HCT116 (cell line): ENCODE measurements at regions not wholly inside any gene's neighbourhood (a gene's known extent, or its start where the extent isn't known, plus 50 kb on each side); places are given as distances from the start of the nearest gene placed in this dataset.

Source experiments
- ATAC-seq: fragments of 200-7000 bp; cut with Tn5 transposase; 2 replicates; pipeline ENCODE4 v1.9.1; 2020; ENCODE audit warnings: mild to moderate bottlenecking, moderate library complexity
- BruUV-seq: library from RNA; stranded (reverse); fragments of 400-500 nt; replicated peaks from 2 replicates; lab custom pipeline; 2021; lab: Mats Ljungman, UMichigan
- CTCF ChIA-PET: fragments of 300-600 bp; sonication (Branson Sonifier 250); formaldehyde crosslinking; loops from one replicate; lab custom pipeline; 2021; ENCODE audit warnings: antibody characterized with exemption; lab: Charles Lee
- POLR2A ChIA-PET: fragments of 300-600, 350-600 bp; sonication (Branson Sonifier 250); formaldehyde crosslinking; loops from one replicate; lab custom pipeline; 2021; ENCODE audit warnings: antibody characterized with exemption; lab: Charles Lee
- RAD21 ChIA-PET, 2 experiments: fragments of 300-600 bp; sonication (Branson Sonifier 250); formaldehyde crosslinking; loops; one replicate each; lab custom pipeline; 2023; ENCODE audit warnings: low total read pairs in 2 of 2; ENCODE audit not compliant: uncharacterized antibody in 2 of 2, unreplicated experiment in 2 of 2, low non-redundant PET in 1 of 2; lab: Charles Lee
- DNase-seq: peaks from one replicate; pipeline ENCODE4 v3.0.0-alpha.2; 2010; ENCODE audit warnings: low read depth, low spot score
- H2AFZ ChIP-seq: fragments of 200-600 bp; shearing (Covaris generic), sonication (generic); 2 replicates; pipeline ENCODE4 v1.6.1; 2017; ENCODE audit warnings: low read depth, mixed run types, mixed read lengths, antibody characterized with exemption, low read length; ENCODE audit not compliant: poor library complexity, severe bottlenecking
- H3K27ac ChIP-seq: 2 replicates; pipeline ENCODE4 v1.5.1; 2012; ENCODE audit warnings: low read depth, low read length
- H3K27me3 ChIP-seq: fragments of 200-600 bp; sonication (generic); 2 replicates; pipeline ENCODE4 v1.6.1; 2016; ENCODE audit warnings: mixed run types, low read length, mixed read lengths; ENCODE audit not compliant: insufficient read depth
- H3K36me3 ChIP-seq, 2 experiments: fragments of 200-500 bp in 1 of 2; fragments of 200-600 bp in 1 of 2; sonication (Bioruptor generic) in 1 of 2; sonication (generic) in 1 of 2; 2 replicates each; pipeline versions ENCODE4 v1.5.1 to v1.6.1; 2014 to 2016; ENCODE audit warnings: low read length in 2 of 2, inconsistent platforms in 1 of 2, mixed read lengths in 1 of 2, mixed run types in 1 of 2; ENCODE audit not compliant: insufficient read depth in 2 of 2, control insufficient read depth in 1 of 2
- H3K4me1 ChIP-seq, 2 experiments: fragments of 200-600 bp in 1 of 2; sonication (generic) in 1 of 2; 2 replicates each; pipeline versions ENCODE4 v1.5.1 to v1.6.1; 2012 to 2017; ENCODE audit warnings: low read length in 2 of 2, inconsistent platforms in 1 of 2, mild to moderate bottlenecking in 1 of 2, mixed read lengths in 1 of 2, mixed run types in 1 of 2, moderate library complexity in 1 of 2; ENCODE audit not compliant: insufficient read depth in 2 of 2, control insufficient read depth in 1 of 2
- H3K4me2 ChIP-seq: fragments of 200-600 bp; sonication (generic); 2 replicates; pipeline ENCODE4 v1.6.1; 2017; ENCODE audit warnings: mixed run types, low read length, mixed read lengths
- H3K4me3 ChIP-seq, 2 experiments: fragments of 200-600 bp in 1 of 2; sonication (generic) in 1 of 2; replicated peaks in 1 of 2; 2 replicates each; pipeline ENCODE4 v1.5.1; 2011 to 2016; ENCODE audit warnings: low read length in 2 of 2, control low read depth in 1 of 2, low read depth in 1 of 2, mild to moderate bottlenecking in 1 of 2, mixed read lengths in 1 of 2, mixed run types in 1 of 2
- H3K79me2 ChIP-seq: fragments of 200-600 bp; sonication (generic); 2 replicates; pipeline ENCODE4 v1.6.1; 2017; ENCODE audit warnings: mild to moderate bottlenecking, mixed run types, low read length, moderate library complexity, mixed read lengths; ENCODE audit not compliant: insufficient read depth
- H3K9ac ChIP-seq: fragments of 200-600 bp; sonication (generic); 2 replicates; pipeline ENCODE4 v1.6.1; 2016; ENCODE audit warnings: low read length, mixed read lengths
- H3K9me2 ChIP-seq: fragments of 200-600 bp; sonication (generic), shearing (Covaris generic); 2 replicates; pipeline ENCODE4 v1.6.1; 2017; ENCODE audit warnings: mixed run types, mild to moderate bottlenecking, moderate library complexity; ENCODE audit not compliant: insufficient read depth
- H3K9me3 ChIP-seq, 2 experiments: fragments of 200-500 bp in 1 of 2; fragments of 200-600 bp in 1 of 2; sonication (Bioruptor generic) in 1 of 2; sonication (generic) in 1 of 2; 2 replicates each; pipeline ENCODE4 v1.6.1; 2014 to 2017; ENCODE audit warnings: low read length in 2 of 2, mixed read lengths in 2 of 2, inconsistent platforms in 1 of 2, low read depth in 1 of 2, mild to moderate bottlenecking in 1 of 2, mixed run types in 1 of 2, moderate library complexity in 1 of 2; ENCODE audit not compliant: control insufficient read depth in 1 of 2, insufficient read depth in 1 of 2
- H4K20me1 ChIP-seq: fragments of 200-600 bp; sonication (generic), shearing (Covaris generic); 2 replicates; pipeline ENCODE4 v1.6.1; 2017; ENCODE audit warnings: mixed run types, mild to moderate bottlenecking, moderate library complexity; ENCODE audit not compliant: insufficient read depth
- ATF3 ChIP-seq: IDR thresholded peaks from 2 replicates; pipeline ENCODE4 v1.6.1; 2012
- CEBPB ChIP-seq: IDR thresholded peaks from 2 replicates; pipeline ENCODE4 v1.6.1; 2012; ENCODE audit warnings: low read depth
- EGR1 ChIP-seq: IDR thresholded peaks from 2 replicates; pipeline ENCODE4 v1.6.1; 2012; ENCODE audit warnings: low read depth
- ELF1 ChIP-seq: IDR thresholded peaks from 2 replicates; pipeline ENCODE4 v1.6.1; 2012; ENCODE audit warnings: low read depth, borderline replicate concordance
- EZH2 ChIP-seq: fragments of 200-600 bp; sonication (generic); IDR thresholded peaks from 2 replicates; pipeline ENCODE4 v1.6.1; 2017; ENCODE audit warnings: antibody characterized with exemption, mixed run types
- EZH2phosphoT487 ChIP-seq: fragments of 200-600 bp; IDR thresholded peaks from 2 replicates; pipeline ENCODE4 v1.6.1; 2018; ENCODE audit warnings: antibody characterized with exemption, borderline replicate concordance
- FOSL1 ChIP-seq: IDR thresholded peaks from 2 replicates; pipeline ENCODE4 v1.6.1; 2012; ENCODE audit warnings: low read depth
- JUND ChIP-seq: IDR thresholded peaks from 2 replicates; pipeline ENCODE4 v1.6.1; 2012
- MAX ChIP-seq: IDR thresholded peaks from 2 replicates; pipeline ENCODE4 v1.6.1; 2012
- RAD21 ChIP-seq: IDR thresholded peaks from 2 replicates; pipeline ENCODE4 v1.6.1; 2012; ENCODE audit warnings: low read depth, mild to moderate bottlenecking
- SIN3A ChIP-seq: IDR thresholded peaks from 2 replicates; pipeline ENCODE4 v1.6.1; 2012; ENCODE audit warnings: low read depth
- SP1 ChIP-seq: IDR thresholded peaks from 2 replicates; pipeline ENCODE4 v1.6.1; 2012; ENCODE audit warnings: low read depth
- SRF ChIP-seq: IDR thresholded peaks from 2 replicates; pipeline ENCODE4 v1.6.1; 2012; ENCODE audit warnings: low read depth
- YY1 ChIP-seq: IDR thresholded peaks from 2 replicates; pipeline ENCODE4 v1.6.1; 2011; ENCODE audit warnings: low read length, low read depth, moderate library complexity, mild to moderate bottlenecking; ENCODE audit not compliant: insufficient replicate concordance; ENCODE audit errors: extremely low read depth
- ZBTB33 ChIP-seq: IDR thresholded peaks from 2 replicates; pipeline ENCODE4 v1.6.1; 2011; ENCODE audit warnings: mild to moderate bottlenecking, low read length, moderate library complexity; ENCODE audit not compliant: insufficient replicate concordance; ENCODE audit errors: extremely low read depth
- ZFX ChIP-seq: fragments of 450-650 bp; IDR thresholded peaks from 2 replicates; pipeline ENCODE4 v1.6.1; 2017
- ZNF274 ChIP-seq: fragments of 200-500 bp; sonication (Bioruptor generic); IDR thresholded peaks from 2 replicates; pipeline ENCODE4 v1.6.1; 2014; ENCODE audit warnings: mild to moderate bottlenecking, low read depth, low read length, inconsistent platforms
- intact Hi-C: fragments of 100-400 bp; cut with micrococcal nuclease; formaldehyde crosslinking; loops from 2 replicates; pipeline ENCODE4 v1.10.0; 2022

GRCh38 chr3:104933972-104934371 is 432.7 kb upstream of the ALCAM start:
- Histone ChIP-seq H3K4me2 (no peak overlapping the region), H3K4me3 (no peak overlapping the region), H3K79me2 (no peaks in the 10 kb centered on the region), H2AFZ (no peak overlapping the region), H3K9me2 (peaks cover 3% of the 10 kb centered on the region; the same call in 1 of the 2 replicates), H3K9ac (no peak overlapping the region), H3K9me3 (no peaks in the 10 kb centered on the region), H3K36me3 (no peaks in the 10 kb centered on the region), H3K27me3 (no peaks in the 10 kb centered on the region), H3K27ac (no peak overlapping the region), H4K20me1 (no peaks in the 10 kb centered on the region), H3K4me1 (no peaks in the 10 kb centered on the region)
- ChIA-PET RAD21 (no interaction called here), CTCF (no interaction called here), POLR2A (no interaction called here)
- intact Hi-C loops = no loop called here
- DNase-seq (no peak), ATAC-seq (no peak)
- TF ChIP-seq ZBTB33 (no peak), SIN3A (no peak), ELF1 (no peak), CEBPB (no peak), SRF (no peak), EZH2 (no peak), MAX (no peak), JUND (no peak), RAD21 (no peak), FOSL1 (no peak), ZNF274 (no peak), ATF3 (no peak), EGR1 (no peak), ZFX (no peak), SP1 (no peak), YY1 (no peak), EZH2phosphoT487 (no peak)
- BruUV-seq = no TSS peak
